ENCODE measurements at regions not wholly inside any gene's neighbourhood (a gene's known extent, or its start where the extent isn't known, plus 50 kb on each side); places are given as distances from the start of the nearest gene placed in this dataset.

GRCh38 chr2:56624181-56624580 lies 440.4 kb downstream of the CCDC85A start:
- H3K4me1 ChIP-seq, result no peaks in the 10 kb centered on the region
- no peak overlapping the region for H3K27ac ChIP-seq
- no peak for TF ChIP-seq EP300 (IDR thresholded peaks at IDR 0.05)
- no peaks in the 10 kb centered on the region for H3K36me3 ChIP-seq
- H3K27me3 ChIP-seq, result no peaks in the 10 kb centered on the region
- H3K9me3 ChIP-seq, result no peaks in the 10 kb centered on the region
- no peak overlapping the region for H3K4me3 ChIP-seq
- DNase-seq (ENCODE audit: low spot score in 2 of 2), result no peak
- 88 to 96% methylated on average over 1 of the region's 1 CpG for WGBS, 2 donors

- TF ChIP-seq POLR2A (IDR thresholded peaks at IDR 0.05) (no peak), CTCF (IDR thresholded peaks at IDR 0.05) (no peak), EP300 (IDR thresholded peaks at IDR 0.05) (no peak)
- H3K36me3 ChIP-seq, result no peaks in the 10 kb centered on the region
- H3K27me3 ChIP-seq, result no peaks in the 10 kb centered on the region
- no peak overlapping the region for H3K27ac ChIP-seq
- DNase-seq (ENCODE audit: low spot score in 2 of 2), result no peak
- 74 to 85% methylated on average over 3 of the region's 3 CpGs for WGBS, 2 donors
- no peak overlapping the region for H3K4me3 ChIP-seq
- H3K4me1 ChIP-seq, result no peaks in the 10 kb centered on the region
- H3K9me3 ChIP-seq, result no peaks in the 10 kb centered on the region
Measured at GRCh38 chr2:56626927-56627326, 443.1 kb downstream of the CCDC85A start.

GRCh38 chr2:56630286-56630685 lies 446.5 kb downstream of the CCDC85A start:
- Histone ChIP-seq H3K9me3 (no peaks in the 10 kb centered on the region), H3K27me3 (no peaks in the 10 kb centered on the region), H3K4me1 (no peaks in the 10 kb centered on the region), H3K36me3 (no peaks in the 10 kb centered on the region), H3K27ac (no peak overlapping the region), H3K4me3 (no peak overlapping the region)
- TF ChIP-seq EP300 (IDR thresholded peaks at IDR 0.05) (no peak), CTCF (IDR thresholded peaks at IDR 0.05) (no peak), POLR2A (IDR thresholded peaks at IDR 0.05) (no peak)
- WGBS, 2 donors, result 63 to 81% methylated on average over 2 of the region's 2 CpGs
- no peak for DNase-seq (ENCODE audit: low spot score in 2 of 2)

- no peak overlapping the region for H3K27ac ChIP-seq
- H3K4me3 ChIP-seq, result no peak overlapping the region
- H3K9me3 ChIP-seq, result no peaks in the 10 kb centered on the region
- TF ChIP-seq EP300 (IDR thresholded peaks at IDR 0.05) (no peak), CTCF (IDR thresholded peaks at IDR 0.05) (no peak), POLR2A (IDR thresholded peaks at IDR 0.05) (no peak)
- 79 to 82% methylated on average over 1 of the region's 1 CpG for WGBS, 2 donors
- no peaks in the 10 kb centered on the region for H3K4me1 ChIP-seq
- no peak for DNase-seq (ENCODE audit: low spot score in 2 of 2)
- H3K27me3 ChIP-seq, result no peaks in the 10 kb centered on the region
- no peaks in the 10 kb centered on the region for H3K36me3 ChIP-seq
Measured at GRCh38 chr2:56647997-56648396, 464.2 kb downstream of the CCDC85A start.

GRCh38 chr2:56648802-56649201 lies 465.0 kb downstream of the CCDC85A start:
- H3K27ac ChIP-seq, result no peak overlapping the region
- TF ChIP-seq POLR2A (IDR thresholded peaks at IDR 0.05), result no peak
- TF ChIP-seq EP300 (IDR thresholded peaks at IDR 0.05), result no peak
- TF ChIP-seq CTCF (IDR thresholded peaks at IDR 0.05), result no peak
- no peaks in the 10 kb centered on the region for H3K36me3 ChIP-seq
- H3K4me3 ChIP-seq, result no peak overlapping the region
- no peak for DNase-seq (ENCODE audit: low spot score in 2 of 2)
- no peaks in the 10 kb centered on the region for H3K4me1 ChIP-seq
- H3K27me3 ChIP-seq, result no peaks in the 10 kb centered on the region
- WGBS, 2 donors, result 57 to 73% methylated on average over 2 of the region's 2 CpGs
- no peaks in the 10 kb centered on the region for H3K9me3 ChIP-seq

- no peaks in the 10 kb centered on the region for H3K36me3 ChIP-seq
- no peaks in the 10 kb centered on the region for H3K4me1 ChIP-seq
- TF ChIP-seq CTCF (IDR thresholded peaks at IDR 0.05) (no peak), POLR2A (IDR thresholded peaks at IDR 0.05) (no peak), EP300 (IDR thresholded peaks at IDR 0.05) (no peak)
- no peaks in the 10 kb centered on the region for H3K9me3 ChIP-seq
- no peak overlapping the region for H3K27ac ChIP-seq
- no peaks in the 10 kb centered on the region for H3K27me3 ChIP-seq
- no peak overlapping the region for H3K4me3 ChIP-seq
- no peak for DNase-seq (ENCODE audit: low spot score in 2 of 2)
Measured at GRCh38 chr2:56654936-56655335, 471.1 kb downstream of the CCDC85A start.

Data from tibial nerve (tissue), 4 donors.